ENCODE measurements at regions not wholly inside any gene's neighbourhood (a gene's known extent, or its start where the extent isn't known, plus 50 kb on each side); places are given as distances from the start of the nearest gene placed in this dataset.

GRCh38 chr4:35835893-35836292, 408.4 kb downstream of the ARAP2 start:
- no peak for DNase-seq

- DNase-seq, result peak; percentile 31
These were observed 407.7 kb downstream of the ARAP2 start for GRCh38 chr4:35836596-35836995.

GRCh38 chr4:35867057-35867456, 377.3 kb downstream of the ARAP2 start:
- no peak for DNase-seq

GRCh38 chr4:35872273-35872672, 372.0 kb downstream of the ARAP2 start:
- DNase-seq, result no peak

- DNase-seq, result no peak
These were observed 364.8 kb downstream of the ARAP2 start for GRCh38 chr4:35879479-35879878.

GRCh38 chr4:35883108-35883507, 361.2 kb downstream of the ARAP2 start:
- DNase-seq, result no peak

GRCh38 chr4:35884714-35885480, 359.4 kb downstream of the ARAP2 start:
- peak; percentile 7 for DNase-seq

GRCh38 chr4:35897808-35898207, 346.5 kb downstream of the ARAP2 start:
- DNase-seq, result no peak

- DNase-seq, result peak; percentile 8
These were observed 343.7 kb downstream of the ARAP2 start for GRCh38 chr4:35900286-35901243.

GRCh38 chr4:35912174-35912573, 332.1 kb downstream of the ARAP2 start:
- DNase-seq, result no peak

- no peak for DNase-seq
These were observed 325.8 kb downstream of the ARAP2 start for GRCh38 chr4:35918491-35918977.

GRCh38 chr4:35925806-35926205, 318.5 kb downstream of the ARAP2 start:
- no peak for DNase-seq

GRCh38 chr4:35926788-35927187, 317.5 kb downstream of the ARAP2 start:
- DNase-seq, result no peak

GRCh38 chr4:35933901-35934300, 310.4 kb downstream of the ARAP2 start:
- no peak for DNase-seq

GRCh38 chr4:35934320-35934981, 309.9 kb downstream of the ARAP2 start:
- DNase-seq, result peak; percentile 42

- DNase-seq, result no peak
These were observed 305.4 kb downstream of the ARAP2 start for GRCh38 chr4:35938936-35939335.

GRCh38 chr4:35939751-35940150, 304.6 kb downstream of the ARAP2 start:
- no peak for DNase-seq

GRCh38 chr4:35942092-35942491, 302.2 kb downstream of the ARAP2 start:
- no peak for DNase-seq

- DNase-seq, result no peak
These were observed 300.7 kb downstream of the ARAP2 start for GRCh38 chr4:35943606-35944005.

- DNase-seq, result no peak
These were observed 296.1 kb downstream of the ARAP2 start for GRCh38 chr4:35948171-35948570.

GRCh38 chr4:35950442-35950841, 293.9 kb downstream of the ARAP2 start:
- no peak for DNase-seq

- no peak for DNase-seq
These were observed 291.6 kb downstream of the ARAP2 start for GRCh38 chr4:35952751-35953150.

GRCh38 chr4:35963383-35963782, 280.9 kb downstream of the ARAP2 start:
- no peak for DNase-seq
